Mucosa of rectum (tissue), 2 donors: ENCODE measurements at regions not wholly inside any gene's neighbourhood (a gene's known extent, or its start where the extent isn't known, plus 50 kb on each side); places are given as distances from the start of the nearest gene placed in this dataset.

Source experiments
- H3K27ac ChIP-seq, 2 donors: one replicate each; pipeline ENCODE4 v1.7.0; 2013; ENCODE audit warnings: inconsistent platforms in 2 of 2, low read depth in 2 of 2, low read length in 2 of 2
- H3K27me3 ChIP-seq, 2 donors: one replicate each; pipeline ENCODE4 v1.7.0; 2013; ENCODE audit warnings: low read length in 2 of 2; ENCODE audit not compliant: control insufficient read depth in 2 of 2, insufficient read depth in 2 of 2
- H3K36me3 ChIP-seq, 2 donors: one replicate each; pipeline ENCODE4 v1.7.0; 2013; ENCODE audit warnings: low read length in 2 of 2; ENCODE audit not compliant: control insufficient read depth in 2 of 2, insufficient read depth in 2 of 2
- H3K4me1 ChIP-seq, 2 donors: one replicate each; pipeline ENCODE4 v1.7.0; 2013; ENCODE audit warnings: low read length in 2 of 2, mild to moderate bottlenecking in 1 of 2; ENCODE audit not compliant: control insufficient read depth in 2 of 2, insufficient read depth in 2 of 2
- H3K4me3 ChIP-seq, 2 donors: one replicate each; pipeline ENCODE4 v1.7.0; 2013; ENCODE audit warnings: low read length in 2 of 2
- H3K9ac ChIP-seq, 2 donors: one replicate each; pipeline ENCODE4 v1.7.0; 2013; ENCODE audit warnings: low read length in 2 of 2, low read depth in 1 of 2, mild to moderate bottlenecking in 1 of 2
- H3K9me3 ChIP-seq, 2 donors: one replicate each; pipeline ENCODE4 v1.7.0; 2013; ENCODE audit warnings: low read length in 2 of 2; ENCODE audit not compliant: control insufficient read depth in 2 of 2
- donor health status: healthy.
- donor health status: Normal muscosa, but diverticular disease.

DNA sequence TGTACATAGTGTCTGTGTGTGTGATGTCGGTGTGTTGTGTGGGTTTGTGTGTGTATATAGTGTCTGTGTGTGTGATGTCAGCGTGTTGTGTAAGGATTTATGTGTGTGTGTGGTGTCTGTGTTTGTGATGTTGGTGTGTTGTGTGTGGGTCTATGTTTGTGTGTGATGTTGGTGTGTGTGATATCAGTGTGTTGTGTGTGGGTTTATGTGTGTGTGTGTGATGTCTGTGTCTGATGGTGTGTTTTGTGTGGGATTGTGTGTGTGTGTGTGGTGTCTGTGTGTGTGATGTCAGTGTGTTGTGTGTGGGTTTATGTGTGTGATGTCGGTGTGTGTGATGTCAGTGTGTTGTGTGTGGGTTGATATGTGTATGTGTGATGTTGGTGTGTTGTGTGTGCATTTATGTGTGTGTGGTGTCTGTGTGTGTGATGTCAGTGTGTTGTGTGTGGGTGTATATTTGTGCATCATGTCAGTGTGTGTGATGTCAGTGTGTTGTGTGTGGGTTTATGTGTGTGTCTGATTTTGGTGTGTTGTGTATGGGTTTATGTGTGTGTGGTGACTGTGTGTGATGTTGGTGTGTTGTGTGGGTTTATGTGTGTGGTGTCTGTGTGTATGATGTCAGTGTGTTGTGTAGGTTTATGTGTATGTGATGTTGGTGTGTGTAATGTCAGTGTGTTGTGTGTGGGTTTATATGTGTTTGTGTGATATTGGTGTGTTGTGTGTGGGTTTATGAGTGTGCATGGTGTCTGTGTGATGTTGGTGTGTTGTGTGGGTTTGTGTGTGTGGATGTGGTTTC is 102.4 kb upstream of the CD93 start:
- H3K9me3 ChIP-seq, result no peaks in the 10 kb centered on the region
- H3K27ac ChIP-seq, result no peak overlapping the region
- no peaks in the 10 kb centered on the region for H3K4me1 ChIP-seq
- H3K27me3 ChIP-seq, result no peaks in the 10 kb centered on the region
- H3K9ac ChIP-seq, result no peak overlapping the region
- H3K4me3 ChIP-seq, result no peak overlapping the region
- no peaks in the 10 kb centered on the region for H3K36me3 ChIP-seq

DNA sequence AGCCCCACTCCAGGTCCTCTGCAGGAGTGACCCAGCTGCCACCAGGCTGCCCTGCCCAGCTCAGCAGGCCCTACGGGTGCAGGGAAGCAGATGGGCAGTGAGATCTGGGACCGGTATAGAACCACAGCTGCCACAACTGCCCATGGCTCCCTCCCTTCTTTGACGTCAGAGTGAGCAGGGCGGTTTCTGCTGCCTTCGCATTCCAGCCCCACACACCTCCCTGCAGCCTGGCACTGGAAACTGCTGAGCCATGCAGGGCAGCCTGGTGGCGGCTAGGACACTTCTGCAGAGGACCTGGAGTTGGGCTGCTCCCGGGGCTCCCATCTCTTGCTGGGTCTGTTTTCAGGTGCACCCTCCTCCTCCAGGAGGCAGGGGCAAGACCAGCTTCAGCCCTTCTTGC is 101.6 kb upstream of the CD93 start:
- Histone ChIP-seq H3K27ac (no peak overlapping the region), H3K4me3 (no peak overlapping the region), H3K9me3 (no peaks in the 10 kb centered on the region), H3K9ac (no peak overlapping the region), H3K36me3 (no peaks in the 10 kb centered on the region), H3K4me1 (no peaks in the 10 kb centered on the region), H3K27me3 (no peaks in the 10 kb centered on the region)

DNA sequence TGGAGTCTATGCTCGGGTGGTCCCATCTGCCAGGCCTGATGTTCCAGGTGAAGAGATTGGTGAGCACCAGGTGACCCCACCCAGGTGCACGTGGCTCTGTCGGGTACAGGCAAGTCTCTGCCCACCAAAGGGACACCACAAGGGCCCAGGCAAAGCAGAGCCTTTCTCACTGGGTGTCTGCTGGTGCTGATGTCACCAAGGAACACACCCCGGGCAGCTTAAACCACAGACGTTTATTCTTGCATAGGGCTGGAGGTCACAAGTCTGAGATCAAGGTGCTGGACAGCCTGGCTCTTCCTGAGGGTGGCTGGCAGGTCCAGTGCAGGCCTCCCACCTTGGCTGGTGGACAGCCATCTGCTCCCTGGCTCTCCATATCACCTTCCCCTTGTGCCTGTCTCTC is 100.7 kb upstream of the CD93 start:
- Histone ChIP-seq H3K27me3 (no peaks in the 10 kb centered on the region), H3K4me3 (no peak overlapping the region), H3K9me3 (no peaks in the 10 kb centered on the region), H3K27ac (no peak overlapping the region), H3K4me1 (no peaks in the 10 kb centered on the region), H3K36me3 (no peaks in the 10 kb centered on the region), H3K9ac (no peak overlapping the region)

DNA sequence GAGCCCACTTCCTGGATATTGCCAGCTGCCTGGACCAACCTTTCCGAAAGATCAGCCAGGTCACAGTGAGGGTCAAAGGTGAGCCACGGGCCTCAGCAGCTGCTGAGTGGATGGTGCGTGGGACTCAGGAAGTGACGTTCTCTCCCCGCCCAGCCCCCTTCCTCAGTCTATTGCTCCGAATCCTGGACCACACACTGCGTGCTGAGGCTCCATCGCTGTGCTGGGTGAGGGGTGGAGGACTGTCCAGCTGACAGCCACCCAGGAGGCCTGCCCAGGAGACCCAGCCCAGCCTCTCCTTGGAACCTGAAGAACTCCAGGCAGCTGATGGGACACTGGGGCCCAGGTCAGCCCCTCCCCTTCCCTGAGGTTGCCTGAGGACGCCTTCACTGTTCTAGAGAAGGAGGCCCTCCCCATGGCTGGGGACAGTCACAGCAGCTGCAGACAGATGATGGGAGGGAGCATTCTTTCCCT is 94.4 kb upstream of the CD93 start:
- Histone ChIP-seq H3K36me3 (no peaks in the 10 kb centered on the region), H3K9ac (no peak overlapping the region), H3K27me3 (no peaks in the 10 kb centered on the region), H3K4me1 (no peaks in the 10 kb centered on the region), H3K9me3 (no peaks in the 10 kb centered on the region), H3K27ac (peak overlapping the region; percentile 30 to 58), H3K4me3 (no peak overlapping the region)

DNA sequence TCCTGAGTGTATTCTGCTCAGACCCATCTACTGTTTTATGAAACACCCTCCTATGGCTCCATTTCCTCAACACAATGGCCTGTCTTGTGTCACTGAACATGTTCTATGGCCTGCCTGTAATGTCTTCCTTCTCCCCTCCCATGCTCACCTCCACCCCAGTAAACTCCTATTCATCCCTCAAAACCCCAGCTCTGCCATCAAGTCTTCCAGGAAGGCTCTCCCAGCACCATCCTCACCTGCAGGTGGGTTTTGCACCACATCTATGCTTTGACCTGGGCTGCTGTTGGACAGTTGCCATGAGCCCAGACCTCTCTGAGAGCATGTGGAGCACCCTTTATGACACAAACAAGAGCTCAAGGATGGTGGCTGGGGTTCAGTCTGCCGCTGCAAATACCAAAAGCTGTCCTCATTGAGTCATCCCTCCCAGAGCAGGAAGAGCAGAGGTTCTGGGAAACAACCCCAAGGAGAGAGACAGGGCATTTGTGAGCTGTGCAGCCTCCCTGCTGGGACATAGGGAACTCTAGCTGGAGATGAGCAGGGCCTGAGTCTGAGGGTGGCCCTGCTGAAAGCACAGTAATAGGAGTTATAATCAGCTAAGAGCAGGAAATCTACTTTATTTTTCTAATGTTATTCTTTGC is 93.8 kb upstream of the CD93 start:
- no peaks in the 10 kb centered on the region for H3K9me3 ChIP-seq
- H3K27ac ChIP-seq, result peak overlapping the region; percentile 30 to 58
- H3K27me3 ChIP-seq, result no peaks in the 10 kb centered on the region
- no peak overlapping the region for H3K4me3 ChIP-seq
- H3K9ac ChIP-seq, result no peak overlapping the region
- no peaks in the 10 kb centered on the region for H3K36me3 ChIP-seq
- no peaks in the 10 kb centered on the region for H3K4me1 ChIP-seq

DNA sequence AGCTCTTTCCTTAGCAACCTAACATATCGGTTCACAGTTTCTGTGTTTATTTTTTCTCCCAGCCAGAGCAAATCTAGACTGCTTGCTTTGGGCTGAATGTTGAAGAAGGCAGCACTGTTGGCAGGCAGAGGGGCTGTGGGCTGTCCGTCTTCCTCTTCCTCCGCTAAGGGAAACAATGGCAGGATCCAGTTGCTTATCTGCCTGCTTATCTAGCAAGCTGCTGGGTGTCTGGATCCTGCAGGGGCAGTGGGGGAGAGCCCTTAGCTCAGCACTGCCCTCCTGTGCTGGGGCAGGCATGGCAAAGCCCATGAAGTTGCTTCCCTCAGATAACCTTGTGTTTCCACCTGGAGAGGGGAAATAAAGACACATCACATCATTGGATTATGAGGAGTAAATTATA is 92.7 kb upstream of the CD93 start:
- H3K27ac ChIP-seq, result no peak overlapping the region

DNA sequence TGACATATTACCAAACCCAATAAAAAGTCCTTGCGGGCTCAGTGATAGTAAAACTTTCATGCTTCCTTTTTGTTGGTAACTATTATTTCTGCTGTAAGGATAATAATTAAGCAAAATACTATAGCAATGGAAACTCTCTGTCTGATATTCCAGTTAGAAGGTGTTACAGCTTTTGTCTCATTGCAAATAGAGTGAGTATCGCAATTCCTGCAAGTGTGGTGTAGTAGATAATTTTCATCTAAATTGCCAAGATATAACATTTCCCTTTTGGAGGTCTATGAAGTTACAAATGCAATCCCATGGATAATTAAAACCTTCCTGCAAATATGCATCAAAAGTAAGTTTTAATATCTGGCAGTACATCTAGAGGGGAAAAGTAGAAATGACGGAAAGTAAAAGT is 88.7 kb upstream of the CD93 start:
- no peaks in the 10 kb centered on the region for H3K4me1 ChIP-seq
- H3K27me3 ChIP-seq, result no peaks in the 10 kb centered on the region
- H3K27ac ChIP-seq, result no peak overlapping the region
- no peak overlapping the region for H3K9ac ChIP-seq
- H3K9me3 ChIP-seq, result no peaks in the 10 kb centered on the region
- H3K4me3 ChIP-seq, result no peak overlapping the region
- H3K36me3 ChIP-seq, result no peaks in the 10 kb centered on the region

More for the DNA sequence above, 92.7 kb upstream of the CD93 start:
- no peak overlapping the region for H3K4me3 ChIP-seq
- H3K9me3 ChIP-seq, result no peaks in the 10 kb centered on the region
- no peak overlapping the region for H3K9ac ChIP-seq
- H3K27me3 ChIP-seq, result no peaks in the 10 kb centered on the region
- H3K36me3 ChIP-seq, result no peaks in the 10 kb centered on the region
- no peaks in the 10 kb centered on the region for H3K4me1 ChIP-seq

DNA sequence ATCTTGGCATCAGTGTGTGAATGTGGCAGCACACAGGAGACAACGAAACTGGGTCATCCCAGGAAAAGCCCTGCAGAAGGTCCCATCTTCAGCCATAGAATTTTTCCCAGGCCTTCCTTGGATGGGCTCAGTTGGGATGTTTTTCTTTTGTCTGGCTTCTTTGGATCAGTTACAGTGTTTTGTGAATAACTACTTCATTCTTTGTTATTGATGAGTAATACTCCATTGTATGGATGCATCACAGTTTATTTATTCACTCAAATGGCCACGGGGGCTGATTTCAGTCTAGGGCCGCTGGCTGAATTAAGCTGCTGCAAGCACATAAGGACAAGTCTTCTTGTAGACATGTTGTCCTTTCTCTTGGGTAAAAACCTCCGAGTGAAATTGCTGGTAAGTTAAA is 81.3 kb upstream of the CD93 start:
- Histone ChIP-seq H3K27me3 (no peaks in the 10 kb centered on the region), H3K36me3 (no peaks in the 10 kb centered on the region), H3K27ac (no peak overlapping the region), H3K4me1 (peaks cover 30 to 34% of the 10 kb centered on the region in 2 donors), H3K9me3 (no peaks in the 10 kb centered on the region), H3K4me3 (no peak overlapping the region), H3K9ac (no peak overlapping the region)

DNA sequence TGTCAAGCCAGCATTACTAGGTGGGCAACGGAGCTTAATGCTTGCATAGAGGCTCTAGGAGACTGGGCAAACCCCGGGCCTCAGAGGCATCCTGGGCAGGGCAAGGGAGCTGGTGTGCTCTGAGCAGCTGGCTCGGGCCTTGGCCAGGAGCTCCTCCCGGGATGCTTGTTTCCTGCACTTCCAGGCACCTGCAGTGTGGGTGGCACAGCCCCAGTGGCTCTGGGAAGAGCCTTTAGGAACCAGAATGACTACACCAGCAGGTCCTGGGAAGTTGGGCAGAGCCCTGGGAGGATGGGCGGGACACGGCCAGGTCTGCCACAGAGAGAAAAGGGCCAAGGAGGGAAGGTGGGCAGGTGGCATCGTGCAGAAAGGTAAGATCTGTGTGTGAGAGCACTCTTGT is 80.4 kb upstream of the CD93 start:
- no peaks in the 10 kb centered on the region for H3K36me3 ChIP-seq
- no peak overlapping the region for H3K27ac ChIP-seq

DNA sequence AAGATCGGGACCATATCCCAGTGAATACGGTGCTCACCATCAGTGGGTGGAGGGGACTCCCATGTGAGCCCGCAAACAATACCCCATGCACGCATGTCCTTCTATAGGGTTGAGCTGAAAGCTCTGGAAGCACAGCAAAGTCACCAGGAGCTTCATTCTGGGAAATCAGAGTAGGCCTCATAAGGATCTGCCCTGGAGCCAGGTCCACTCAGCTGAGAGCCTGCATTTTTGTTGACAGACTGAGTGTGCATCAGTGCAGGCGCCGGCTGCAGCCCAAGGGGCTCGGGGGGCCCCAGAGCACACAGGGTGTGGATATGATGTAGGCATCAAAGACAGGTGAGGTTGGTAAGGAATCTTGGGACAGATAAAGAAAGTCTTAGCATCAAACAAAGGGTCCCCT is 79.8 kb upstream of the CD93 start:
- no peaks in the 10 kb centered on the region for H3K36me3 ChIP-seq
- H3K4me3 ChIP-seq, result no peak overlapping the region
- H3K9ac ChIP-seq, result no peak overlapping the region
- peaks cover 39 to 41% of the 10 kb centered on the region in 2 donors for H3K4me1 ChIP-seq
- no peaks in the 10 kb centered on the region for H3K9me3 ChIP-seq
- no peaks in the 10 kb centered on the region for H3K27me3 ChIP-seq
- H3K27ac ChIP-seq, result no peak overlapping the region

More for the DNA sequence above, 80.4 kb upstream of the CD93 start:
- Histone ChIP-seq H3K9ac (no peak overlapping the region), H3K27me3 (no peaks in the 10 kb centered on the region), H3K9me3 (no peaks in the 10 kb centered on the region), H3K4me3 (no peak overlapping the region), H3K4me1 (peaks cover 35 to 41% of the 10 kb centered on the region in 2 donors)
